Activated gamma-delta T cell treated with anti-CD3 and anti-CD28 coated beads, Interleukin-2, amount 50 U/mL, for 16 hours (primary cell): ENCODE measurements at regions not wholly inside any gene's neighbourhood (a gene's known extent, or its start where the extent isn't known, plus 50 kb on each side); places are given as distances from the start of the nearest gene placed in this dataset.

ENCODE experiments used
- DNase-seq: peaks from one replicate; pipeline ENCODE4 v3.0.0-alpha.2; 2020; ENCODE audit warnings: low read depth

DNA sequence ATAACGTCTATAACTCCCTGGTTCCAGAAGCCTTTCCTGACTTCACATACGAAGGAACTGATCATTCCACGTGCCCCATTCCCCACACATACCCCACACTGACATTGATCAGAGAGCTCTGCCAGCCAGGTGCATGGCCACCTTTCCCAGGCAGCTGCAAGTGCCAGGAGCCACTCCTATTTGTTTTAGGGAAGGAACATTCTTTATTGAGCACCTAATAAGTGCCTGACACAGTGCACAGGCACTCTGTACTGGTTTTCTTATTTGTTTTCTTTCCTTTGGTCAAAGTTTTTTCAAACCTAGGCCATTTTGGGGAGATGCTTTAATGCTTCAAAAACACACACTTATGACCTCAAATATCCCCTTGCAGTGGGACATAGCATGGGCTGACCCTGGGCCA is 50.0 kb downstream of the PITPNM2 start:
- no peak for DNase-seq

DNA sequence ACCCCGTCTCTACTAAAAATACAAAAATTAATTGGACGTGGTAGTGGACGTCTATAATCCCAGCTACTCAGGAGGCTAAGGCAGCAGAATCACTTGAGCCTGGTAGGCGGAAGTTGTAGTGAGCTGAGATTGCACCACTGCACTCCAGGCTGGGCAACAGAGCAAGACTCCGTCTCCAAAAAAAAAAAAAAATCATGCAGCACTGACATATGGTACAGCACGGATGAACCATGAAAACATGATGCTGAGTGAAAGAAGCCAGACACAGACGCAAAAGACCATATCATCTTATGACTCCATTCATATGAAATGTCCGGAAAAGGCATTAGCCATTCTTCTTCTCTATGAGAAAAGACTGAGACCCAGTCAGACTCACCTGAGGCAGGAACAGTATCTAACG is 50.4 kb downstream of the PITPNM2 start:
- DNase-seq, result no peak

DNA sequence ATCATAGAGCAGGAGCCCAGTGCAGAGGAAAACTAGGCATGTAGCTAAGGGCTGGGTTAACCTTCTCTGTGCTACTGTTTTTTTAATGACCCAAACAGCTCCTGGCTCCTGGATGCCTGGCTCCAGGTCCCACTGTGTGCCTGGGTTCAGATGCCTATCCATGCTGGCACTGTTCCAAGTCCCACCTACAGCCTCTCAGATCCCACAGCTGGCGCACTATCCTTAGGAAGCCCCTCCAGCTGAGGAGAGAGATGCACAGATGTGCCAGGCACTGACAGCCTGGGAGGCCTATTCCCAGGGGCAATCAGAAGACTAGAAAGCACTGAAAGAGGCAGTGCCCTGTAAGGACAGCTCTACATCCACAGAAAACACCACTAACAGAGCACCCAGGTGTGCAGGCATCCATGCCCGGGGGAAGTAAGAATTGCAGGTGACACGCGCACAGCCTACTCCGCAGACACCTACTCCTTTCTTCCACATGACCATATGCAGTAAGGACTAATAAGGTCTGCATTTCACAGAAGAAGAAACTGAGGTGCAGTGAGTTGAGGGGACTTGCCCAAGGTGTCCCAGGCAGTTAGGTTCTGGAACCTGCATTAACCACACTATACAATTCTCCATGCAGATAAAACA is 51.2 kb downstream of the PITPNM2 start:
- no peak for DNase-seq

DNA sequence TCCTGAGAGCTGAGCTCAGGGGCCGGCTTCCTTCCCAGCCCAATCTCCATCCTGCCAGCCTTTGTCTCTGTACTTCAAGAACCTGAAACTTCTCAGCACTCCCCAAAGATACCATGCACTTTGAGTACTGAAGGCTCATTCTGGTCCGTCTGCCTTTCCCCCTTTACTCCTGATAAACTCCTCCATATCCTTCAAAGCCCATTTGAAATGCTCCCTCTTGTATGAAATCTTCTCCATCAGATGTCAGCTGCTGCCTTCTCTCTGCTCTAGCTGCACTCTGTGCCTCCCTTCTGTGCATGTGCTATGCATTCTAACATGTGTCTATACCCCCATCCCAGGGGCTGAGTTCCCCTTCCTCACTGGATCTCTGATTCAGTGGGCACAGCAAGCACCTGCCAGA is 52.1 kb downstream of the PITPNM2 start:
- no peak for DNase-seq

DNA sequence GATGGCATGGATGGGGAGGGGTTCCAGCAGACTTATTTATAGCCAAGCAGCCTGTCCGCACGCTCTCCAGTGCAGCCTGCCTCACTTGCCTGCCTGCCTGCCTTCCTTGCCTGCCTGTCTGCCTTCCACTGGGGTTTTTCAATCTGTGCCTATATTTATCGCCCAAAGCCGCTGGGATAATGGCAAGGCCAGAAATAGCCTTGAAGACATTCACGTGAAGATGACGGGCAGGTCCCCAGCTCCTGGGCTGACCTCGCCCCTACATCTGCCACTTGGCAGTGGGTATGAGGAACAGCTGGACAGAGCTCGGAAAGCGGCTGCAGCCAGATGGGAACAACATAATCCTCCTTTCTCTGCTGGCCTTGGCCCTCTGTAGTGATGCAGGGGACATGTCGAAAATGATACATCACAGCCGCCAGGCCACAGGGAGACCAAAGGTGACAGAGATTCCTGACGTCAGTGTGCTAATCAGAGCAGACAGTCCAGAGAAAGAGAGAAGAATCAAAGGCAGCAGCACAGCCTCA is 53.3 kb downstream of the PITPNM2 start:
- no peak for DNase-seq

DNA sequence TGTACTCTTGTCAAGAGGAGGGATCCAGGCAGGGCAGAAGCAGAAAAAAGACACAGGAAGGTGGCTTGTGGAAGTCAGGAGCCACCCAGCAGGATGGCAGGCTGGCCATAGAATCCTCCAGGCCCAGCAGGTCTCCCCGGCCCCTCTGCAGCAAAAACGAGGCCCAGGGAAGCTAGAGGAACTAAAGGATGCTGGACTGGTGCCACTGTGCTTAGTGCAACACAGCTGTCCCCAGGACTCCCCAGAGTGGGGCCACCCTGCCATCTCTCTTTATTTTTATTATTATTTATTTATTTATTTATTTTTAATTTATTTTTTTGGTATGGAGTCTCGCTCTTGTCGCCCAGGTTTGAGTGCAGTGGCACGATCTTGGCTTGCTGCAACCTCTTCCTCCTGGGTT is 54.1 kb downstream of the PITPNM2 start:
- DNase-seq, result no peak

DNA sequence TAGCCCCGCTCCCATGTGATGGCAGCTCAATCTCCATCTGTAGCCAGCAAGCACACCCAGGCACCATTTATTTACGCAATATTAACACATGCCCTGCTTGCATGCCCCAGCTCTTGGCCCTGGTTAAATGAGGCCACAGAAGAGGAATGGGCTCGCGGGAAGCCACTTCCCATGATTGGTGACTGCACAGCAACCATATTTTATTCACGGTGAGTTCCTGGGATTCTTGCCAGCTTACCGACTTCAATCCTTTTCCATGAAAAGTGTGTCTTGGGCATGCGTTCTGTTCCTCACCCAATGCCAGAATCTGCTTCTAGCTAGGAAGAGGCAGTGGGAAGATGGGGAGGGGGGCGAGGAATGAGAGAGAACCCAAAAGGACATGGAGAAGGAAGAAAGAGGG is 54.7 kb downstream of the PITPNM2 start:
- no peak for DNase-seq

DNA sequence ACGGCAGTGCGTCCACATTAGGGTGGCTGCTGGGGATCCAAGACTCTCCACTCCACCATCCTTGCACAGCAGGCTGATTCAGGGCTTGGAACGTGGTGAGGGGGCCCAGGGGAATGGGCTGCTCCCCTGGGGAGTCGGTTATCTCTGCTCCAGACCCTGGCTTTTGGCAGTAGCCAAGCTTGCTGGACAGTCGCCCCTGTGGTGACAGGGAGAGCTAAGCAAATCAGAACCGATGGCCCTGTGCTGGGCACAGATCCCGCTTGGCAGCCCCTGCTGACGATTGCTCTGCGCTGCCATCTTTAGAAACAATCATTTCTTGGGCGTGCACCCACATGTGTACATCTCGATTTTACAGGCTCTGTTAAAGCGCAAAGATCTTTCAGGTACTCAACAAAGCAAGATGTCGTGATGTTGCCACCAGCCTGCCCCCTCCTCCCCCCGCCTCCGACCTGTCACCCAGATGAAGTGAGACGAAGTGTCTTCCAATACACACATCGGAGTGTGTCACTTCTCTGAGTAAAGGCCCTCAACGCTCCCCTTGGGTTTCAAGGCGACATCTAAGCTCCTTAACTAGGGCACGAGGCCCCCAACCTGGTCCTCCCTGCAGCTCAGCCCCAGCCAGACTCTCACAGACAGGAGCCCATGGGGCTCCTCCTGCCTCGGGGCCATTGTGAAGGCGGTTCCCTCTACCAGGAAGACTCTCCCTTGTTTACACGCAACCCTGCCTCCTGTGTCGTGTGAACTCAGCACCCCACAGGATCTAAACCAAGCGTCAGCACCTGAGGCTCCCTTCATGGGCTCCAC is 55.6 kb downstream of the PITPNM2 start:
- DNase-seq, result no peak

DNA sequence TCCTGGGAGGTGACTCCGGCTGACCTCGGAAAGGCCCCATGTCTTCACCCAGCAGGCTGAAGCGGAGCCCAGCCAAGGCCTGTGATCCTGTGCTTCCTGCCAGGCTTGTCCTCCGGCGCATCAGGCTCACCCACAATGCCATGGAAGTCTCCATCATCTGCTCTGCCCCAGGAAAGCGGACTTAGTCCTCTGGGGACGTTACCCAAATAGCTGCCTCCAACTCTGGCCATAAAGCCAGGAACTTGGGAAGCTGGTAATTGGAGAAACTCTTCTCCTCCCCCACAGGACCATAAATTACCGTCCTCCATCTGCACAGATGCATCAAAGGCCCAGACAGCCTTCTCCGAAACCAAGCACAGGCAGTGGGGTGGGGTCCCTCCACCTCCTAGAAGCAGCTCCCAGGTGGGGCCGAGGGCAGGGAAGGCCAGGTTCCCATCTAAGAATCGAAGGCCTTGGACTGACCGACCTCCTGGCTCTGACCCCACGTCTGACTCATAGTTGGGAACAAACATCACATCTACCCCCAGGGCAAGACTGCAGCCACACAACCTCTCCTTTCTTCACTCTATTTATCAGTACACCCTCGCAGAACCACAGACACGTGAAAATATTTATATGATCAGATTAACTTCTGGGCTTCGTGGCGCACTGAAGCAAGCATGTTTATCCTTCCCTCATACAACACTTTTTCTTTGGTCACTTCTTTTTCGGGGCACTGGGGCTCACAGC is 56.4 kb downstream of the PITPNM2 start:
- no peak for DNase-seq

DNA sequence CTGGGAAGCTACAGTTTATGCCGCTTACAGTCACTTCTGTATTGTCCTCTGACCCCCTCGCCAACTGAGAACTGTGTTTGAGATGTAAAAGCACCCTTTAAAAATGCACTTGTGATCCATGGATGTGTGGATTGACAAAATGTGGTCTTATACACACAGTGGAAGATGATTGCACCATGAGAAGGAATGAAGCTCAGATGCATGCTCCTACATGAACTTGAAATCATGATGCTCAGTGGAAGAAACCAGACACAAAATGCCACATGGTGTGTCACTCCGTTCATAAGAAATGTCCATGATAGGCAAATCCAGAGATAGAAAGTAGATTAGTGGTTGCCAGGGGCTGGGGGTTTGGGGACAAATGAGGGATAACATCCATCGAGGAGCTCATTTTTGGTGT is 58.0 kb downstream of the PITPNM2 start:
- no peak for DNase-seq

DNA sequence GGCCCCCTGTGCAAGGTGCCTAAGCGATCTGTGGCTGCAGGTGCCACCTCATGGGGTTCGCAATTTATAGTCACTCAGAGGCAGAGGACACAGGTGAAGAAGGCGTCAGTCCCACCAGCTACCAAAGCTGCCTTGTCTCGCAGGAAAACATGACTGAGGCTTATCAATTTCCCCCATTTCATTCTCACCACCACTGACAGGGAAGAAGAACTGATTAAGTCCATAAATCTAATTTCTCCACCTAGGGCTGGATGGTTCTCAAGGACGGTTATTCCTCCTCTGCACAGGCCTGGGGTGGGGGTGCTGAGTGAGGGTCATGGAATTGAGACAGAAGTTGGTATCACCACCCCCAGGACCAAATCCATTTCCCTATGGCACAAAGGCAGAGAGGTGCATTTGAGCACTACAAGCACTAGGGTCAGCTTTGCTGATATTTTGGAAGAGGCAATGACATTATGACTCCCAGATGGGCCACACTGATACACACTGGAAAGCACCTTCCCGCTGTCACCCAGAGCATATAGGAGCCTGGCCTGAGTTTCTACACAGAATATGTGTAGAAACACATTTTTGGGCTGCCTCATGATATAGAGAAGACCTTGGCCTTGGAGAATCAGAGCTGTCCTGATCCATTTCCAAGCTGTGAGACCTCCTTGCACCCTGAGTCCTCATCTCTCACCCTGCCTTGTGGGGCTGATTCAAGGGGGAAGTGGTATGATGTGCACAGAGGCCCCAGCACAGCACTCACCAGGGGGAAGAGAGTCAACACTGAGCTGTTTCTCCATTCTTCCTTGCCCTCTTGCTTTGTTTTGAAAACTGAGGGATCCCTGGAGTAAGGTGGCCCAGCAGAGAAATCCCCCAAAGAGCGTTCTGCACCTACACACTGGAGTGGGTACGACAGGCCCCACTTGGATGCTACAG is 59.4 kb downstream of the PITPNM2 start:
- no peak for DNase-seq

DNA sequence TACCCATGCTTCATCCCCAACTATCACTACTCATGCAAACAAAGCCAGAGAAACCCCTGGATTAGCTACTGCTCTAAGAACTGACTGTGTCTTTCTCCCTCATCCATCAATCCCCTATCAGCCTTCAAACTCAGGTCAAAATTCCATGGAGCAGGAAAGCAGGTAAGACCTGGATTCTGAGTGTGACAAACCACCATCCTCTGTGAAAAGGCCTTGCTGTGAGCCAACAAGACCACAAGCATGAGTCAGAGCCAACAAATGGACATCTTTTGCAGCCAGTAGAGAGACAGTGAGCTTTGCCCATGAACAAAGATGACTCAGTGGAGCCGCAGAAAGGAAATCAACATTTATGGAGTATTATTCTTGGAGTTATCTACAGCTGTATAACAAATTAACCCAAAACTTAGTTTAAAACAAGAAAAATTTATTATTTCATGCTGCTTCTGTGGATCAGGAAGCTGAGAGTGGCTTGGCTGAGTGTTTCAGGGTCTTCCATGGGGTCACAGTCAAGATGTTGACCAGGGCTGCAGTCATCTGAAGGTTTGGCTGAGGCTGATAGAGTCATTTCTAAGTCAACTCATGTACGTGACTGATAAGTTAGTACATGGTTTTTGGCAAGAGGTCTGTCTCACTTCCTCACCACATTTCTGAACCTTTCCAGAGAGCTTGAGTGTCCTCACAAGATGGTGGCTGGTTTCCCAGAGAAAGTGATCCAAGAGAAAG is 61.1 kb downstream of the PITPNM2 start:
- no peak for DNase-seq

DNA sequence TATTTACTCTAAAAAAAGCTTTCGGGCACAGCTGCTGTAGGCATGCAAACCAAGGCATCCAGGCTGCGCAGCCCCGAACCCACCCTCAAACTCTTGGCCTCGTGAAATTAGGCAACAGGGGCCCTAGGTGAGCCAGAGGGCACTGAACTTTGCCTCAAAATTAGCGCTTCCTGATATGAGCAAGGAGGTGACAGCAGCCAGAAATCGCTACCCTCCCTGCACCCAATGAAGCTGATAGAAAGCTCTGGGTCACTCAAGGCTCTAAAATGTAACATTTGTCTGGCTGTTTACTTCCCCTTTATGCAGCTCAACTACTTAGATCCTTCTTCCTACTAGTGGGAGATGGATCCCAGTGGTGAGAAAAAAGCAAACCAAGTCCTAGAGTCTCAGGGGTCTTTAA is 61.8 kb downstream of the PITPNM2 start:
- DNase-seq, result no peak

DNA sequence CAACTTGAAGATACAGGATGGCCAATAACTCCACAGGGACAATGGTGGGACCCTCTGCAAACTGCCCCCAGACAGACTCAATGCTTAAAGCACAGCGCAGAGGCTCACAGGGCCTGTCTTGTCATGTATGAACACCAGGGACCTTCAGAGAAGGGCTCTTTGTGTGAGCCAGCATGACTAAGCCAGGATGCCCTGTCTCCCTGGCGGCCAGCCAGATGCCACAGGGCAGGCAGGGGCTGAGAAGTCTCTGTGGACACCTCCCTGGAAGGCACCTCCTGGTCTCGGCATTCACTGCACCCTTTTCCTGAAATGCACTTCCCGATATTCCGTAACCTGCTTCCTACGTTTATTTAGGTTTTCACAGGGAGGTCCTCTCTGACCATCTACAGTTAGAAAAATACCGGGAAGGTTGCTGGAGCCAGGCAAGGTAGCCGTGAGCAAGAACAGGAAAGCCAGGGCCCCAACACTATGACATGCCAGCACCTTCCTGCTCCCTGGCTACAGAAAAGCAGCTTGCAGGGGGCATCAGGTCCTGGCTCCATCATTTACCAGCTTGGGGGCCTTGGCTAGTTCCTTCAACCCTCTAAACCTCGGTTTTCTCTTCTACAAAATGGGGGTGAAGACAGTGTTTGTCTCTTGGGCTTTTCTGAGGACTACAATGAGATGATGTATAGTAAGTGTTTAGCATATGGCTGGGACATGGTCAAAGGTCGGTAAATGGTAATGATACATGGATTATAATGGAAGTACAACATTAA is 65.0 kb downstream of the PITPNM2 start:
- no peak for DNase-seq

DNA sequence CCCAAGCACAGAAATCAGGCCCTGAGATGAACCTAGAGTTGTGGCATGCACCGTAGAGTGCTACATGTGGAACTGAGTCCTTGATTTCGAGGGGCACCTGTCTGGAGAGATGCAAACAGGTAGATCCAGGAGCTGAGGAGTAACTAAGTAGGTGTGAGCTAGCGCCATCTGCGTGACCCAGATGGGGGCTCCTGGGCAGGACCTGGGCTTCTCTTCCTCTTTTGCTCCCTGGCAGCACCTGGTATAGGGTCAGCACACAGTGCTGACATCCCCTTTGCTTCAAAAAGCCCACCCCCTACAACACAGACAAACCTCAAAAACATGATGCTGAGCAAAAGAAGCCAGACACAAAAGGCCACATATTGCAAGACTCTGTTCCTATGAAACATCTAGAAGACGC is 65.8 kb downstream of the PITPNM2 start:
- no peak for DNase-seq

DNA sequence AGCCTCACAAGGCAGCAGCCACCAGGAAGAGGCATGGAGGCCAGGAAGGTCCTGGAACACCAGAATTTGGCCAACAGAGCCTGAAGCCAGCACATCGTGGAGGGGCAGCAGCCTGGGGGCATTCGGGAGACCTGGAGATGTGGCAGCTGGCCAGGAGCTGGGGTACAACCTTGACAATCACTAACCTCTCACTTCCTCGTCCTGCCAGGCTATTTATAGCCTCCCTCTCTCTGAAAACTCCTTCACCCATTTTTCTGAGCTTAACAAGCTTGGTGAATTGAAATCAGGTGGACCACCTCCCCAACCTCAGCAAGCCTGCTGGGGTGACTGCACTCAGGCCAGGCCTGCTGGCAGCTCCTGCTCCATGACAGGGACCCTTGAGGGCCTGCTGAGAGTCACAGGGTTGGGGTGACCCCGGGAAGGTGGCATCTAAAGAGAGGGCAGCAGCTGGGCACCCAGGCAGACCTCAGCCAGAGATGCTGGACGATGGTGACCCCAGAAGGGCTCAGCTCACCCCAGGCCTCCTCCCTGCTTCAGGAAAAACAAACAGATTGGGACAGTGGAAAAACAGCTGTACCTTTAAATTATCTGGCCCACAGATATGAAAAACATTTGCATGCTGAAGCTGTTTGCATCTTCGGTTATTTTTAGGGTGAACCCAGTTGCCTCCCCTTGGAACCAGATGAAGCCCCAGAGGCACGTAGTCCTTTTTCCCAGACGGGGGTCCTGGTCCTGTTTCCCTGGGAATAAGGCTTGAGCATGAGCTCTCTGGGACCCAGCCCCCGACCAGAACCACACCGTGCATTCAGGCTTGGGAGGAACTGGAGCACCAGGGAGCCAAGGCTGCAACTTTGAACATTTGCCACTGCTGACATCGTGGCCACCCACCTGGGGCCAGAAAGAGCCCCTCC is 67.0 kb downstream of the PITPNM2 start:
- no peak for DNase-seq

DNA sequence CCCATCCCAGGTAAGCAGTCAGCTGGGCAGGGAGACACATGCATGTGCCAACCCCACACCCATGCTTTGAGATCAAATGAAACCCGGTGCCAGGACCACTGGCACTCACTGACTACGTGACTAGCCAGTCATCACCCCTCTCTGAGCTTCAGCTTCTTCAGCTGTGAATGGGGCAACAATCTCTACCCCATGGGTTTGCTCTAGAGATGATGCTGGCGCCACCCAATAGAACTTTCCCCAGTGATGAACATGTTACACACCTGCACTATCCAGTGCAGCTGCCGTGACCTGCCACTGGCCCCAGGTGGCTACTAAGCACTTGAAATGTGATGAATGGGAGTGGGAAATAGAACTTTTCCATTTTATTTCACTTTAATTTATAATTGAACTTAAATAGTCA is 70.3 kb downstream of the PITPNM2 start:
- DNase-seq, result no peak

DNA sequence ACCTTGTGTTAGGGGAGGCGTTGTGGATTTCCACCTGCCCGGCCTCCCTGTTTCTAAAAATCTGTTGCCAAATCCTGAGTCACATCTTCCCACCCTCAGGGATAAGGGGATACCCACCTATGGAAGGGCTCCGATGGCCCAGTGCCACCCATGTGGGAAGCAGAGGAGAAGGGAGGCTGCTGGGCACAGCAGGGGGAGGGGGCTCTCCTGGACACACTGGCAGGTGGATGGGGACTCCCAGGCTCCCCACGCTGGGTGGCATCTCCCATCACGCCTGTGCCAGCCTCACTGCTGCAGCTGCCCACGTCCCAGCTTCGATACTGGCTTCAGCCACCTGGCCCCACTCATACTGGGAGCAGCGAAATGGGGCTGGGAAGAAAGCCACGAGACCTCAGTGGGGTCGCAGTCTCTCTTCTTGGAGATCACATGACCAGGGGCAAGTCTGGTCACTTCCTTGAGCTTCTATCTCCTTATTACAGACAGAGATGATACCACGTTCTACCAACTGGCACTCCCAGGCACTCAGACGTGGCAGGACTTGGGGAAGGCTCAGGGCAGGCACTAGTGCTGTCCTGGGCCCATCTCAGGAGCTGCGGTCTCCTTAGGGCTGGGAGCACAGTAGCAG is 72.2 kb downstream of the PITPNM2 start:
- no peak for DNase-seq

DNA sequence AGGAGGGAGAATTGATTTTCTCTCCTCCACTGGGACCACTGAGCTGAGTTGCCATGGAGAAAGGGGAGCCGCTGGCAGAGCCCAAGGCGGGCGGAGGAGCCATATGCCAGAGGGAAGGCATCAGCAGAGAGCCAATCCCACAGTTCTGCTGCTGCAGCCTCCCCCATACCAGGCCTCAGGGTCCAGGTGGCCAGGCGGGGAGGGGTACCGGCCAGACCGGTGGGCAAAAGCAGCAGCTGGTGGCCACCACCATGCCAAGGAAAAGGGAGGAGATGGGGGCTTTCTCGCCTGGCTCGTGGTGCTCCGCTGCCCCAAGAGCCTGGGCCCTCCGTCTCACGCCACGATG is 72.8 kb downstream of the PITPNM2 start:
- no peak for DNase-seq
